AG04450 (cell line): ENCODE measurements at regions not wholly inside any gene's neighbourhood (a gene's known extent, or its start where the extent isn't known, plus 50 kb on each side); places are given as distances from the start of the nearest gene placed in this dataset.

Experiments
- CTCF ChIA-PET: fragments of 300-600, 350-600 bp; formaldehyde crosslinking; extraction: SDS; loops from one replicate; lab custom pipeline; 2022; ENCODE audit warnings: antibody characterized with exemption, inconsistent platforms; lab: Charles Lee
- POLR2A ChIA-PET: fragments of 350-600 bp; formaldehyde crosslinking; extraction: SDS; loops from one replicate; lab custom pipeline; 2021; ENCODE audit warnings: antibody characterized with exemption, inconsistent platforms; lab: Yijun Ruan, JAX
- DNase-seq: peaks from one replicate; pipeline ENCODE4 v3.0.0-alpha.2; 2011; ENCODE audit warnings: low read depth, low spot score
- H3K27ac ChIP-seq: one replicate; pipeline ENCODE4 v1.5.1; 2012; ENCODE audit warnings: low read depth, low read length, control low read depth
- H3K27me3 ChIP-seq: one replicate; pipeline ENCODE4 v1.6.0; 2012; ENCODE audit warnings: low read length; ENCODE audit not compliant: control insufficient read depth, insufficient read depth
- H3K4me3 ChIP-seq: 2 replicates; pipeline ENCODE4 v1.5.1; 2011; ENCODE audit warnings: mild to moderate bottlenecking, low read depth, low read length, control low read depth
- H3K9me3 ChIP-seq: 2 replicates; pipeline ENCODE4 v1.5.1; 2012; ENCODE audit warnings: low read length; ENCODE audit not compliant: control insufficient read depth, insufficient read depth
- TF ChIP-seq, protein P1 (sequence below): IDR thresholded peaks from 2 replicates; pipeline ENCODE4 v1.5.1; 2011; ENCODE audit warnings: low read depth, low read length, control low read depth, inconsistent platforms

DNA sequence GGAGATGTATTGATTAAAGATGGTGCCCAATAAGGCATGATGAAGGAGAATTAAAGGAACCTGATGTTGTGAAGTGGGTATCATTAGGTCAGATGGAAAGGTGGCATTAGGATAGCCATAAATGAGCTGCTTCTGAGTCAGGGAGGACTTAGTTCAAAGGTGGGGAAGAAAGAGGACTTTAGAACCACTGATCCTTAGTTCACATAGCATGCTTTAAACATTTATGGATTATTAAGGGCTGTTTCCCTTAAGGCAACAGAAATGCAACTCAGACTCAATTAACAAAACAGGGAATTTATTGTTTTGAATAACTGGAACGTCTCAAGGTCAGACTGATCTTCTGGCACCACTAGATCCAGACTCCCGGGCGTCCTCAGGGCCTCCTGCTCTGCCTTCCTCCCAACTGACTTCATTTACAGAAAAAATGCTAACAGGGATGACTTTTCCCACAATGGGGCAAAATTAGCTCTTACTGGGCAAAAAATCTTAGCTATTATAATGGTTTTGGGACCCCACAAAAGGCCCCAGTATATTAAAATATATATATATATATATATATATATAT, 1526.0 kb downstream of the TBC1D22A start:
- ChIA-PET POLR2A (no interaction called here), CTCF (no interaction called here)
- DNase-seq = no peak
- Histone ChIP-seq H3K27me3 (no peaks in the 10 kb centered on the region), H3K9me3 (peaks cover 29% of the 10 kb centered on the region; the same call in 1 of the 2 replicates), H3K4me3 (no peak overlapping the region), H3K27ac (no peak overlapping the region)
- TF ChIP-seq, protein P1, sequence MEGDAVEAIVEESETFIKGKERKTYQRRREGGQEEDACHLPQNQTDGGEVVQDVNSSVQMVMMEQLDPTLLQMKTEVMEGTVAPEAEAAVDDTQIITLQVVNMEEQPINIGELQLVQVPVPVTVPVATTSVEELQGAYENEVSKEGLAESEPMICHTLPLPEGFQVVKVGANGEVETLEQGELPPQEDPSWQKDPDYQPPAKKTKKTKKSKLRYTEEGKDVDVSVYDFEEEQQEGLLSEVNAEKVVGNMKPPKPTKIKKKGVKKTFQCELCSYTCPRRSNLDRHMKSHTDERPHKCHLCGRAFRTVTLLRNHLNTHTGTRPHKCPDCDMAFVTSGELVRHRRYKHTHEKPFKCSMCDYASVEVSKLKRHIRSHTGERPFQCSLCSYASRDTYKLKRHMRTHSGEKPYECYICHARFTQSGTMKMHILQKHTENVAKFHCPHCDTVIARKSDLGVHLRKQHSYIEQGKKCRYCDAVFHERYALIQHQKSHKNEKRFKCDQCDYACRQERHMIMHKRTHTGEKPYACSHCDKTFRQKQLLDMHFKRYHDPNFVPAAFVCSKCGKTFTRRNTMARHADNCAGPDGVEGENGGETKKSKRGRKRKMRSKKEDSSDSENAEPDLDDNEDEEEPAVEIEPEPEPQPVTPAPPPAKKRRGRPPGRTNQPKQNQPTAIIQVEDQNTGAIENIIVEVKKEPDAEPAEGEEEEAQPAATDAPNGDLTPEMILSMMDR = no peak

DNA sequence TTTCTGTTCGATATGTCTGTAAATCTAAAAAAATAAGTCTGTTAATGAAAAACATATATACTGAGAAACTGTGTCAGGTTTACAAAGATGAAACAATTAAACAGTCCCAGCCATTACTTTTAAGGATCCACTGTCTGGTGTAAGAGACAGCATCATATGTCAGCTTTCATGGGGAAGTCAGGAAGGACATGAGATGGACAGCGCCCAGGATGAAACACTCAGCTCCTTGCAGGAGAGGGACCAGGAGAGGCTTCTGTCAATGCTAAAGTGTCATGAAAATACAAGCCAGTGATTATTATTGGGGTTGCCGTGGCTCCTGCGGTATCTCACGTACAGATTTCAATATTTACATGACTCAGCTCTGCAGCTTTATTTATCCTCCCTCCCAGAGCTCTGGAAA, 1524.6 kb downstream of the TBC1D22A start:
- H3K27me3 ChIP-seq = no peaks in the 10 kb centered on the region
- ChIA-PET POLR2A (no interaction called here), CTCF (no interaction called here)
- H3K9me3 ChIP-seq = peaks cover 25% of the 10 kb centered on the region; the same call in 1 of the 2 replicates
- no peak overlapping the region for H3K4me3 ChIP-seq
- H3K27ac ChIP-seq = no peak overlapping the region
- TF ChIP-seq, protein P1 = no peak
- no peak for DNase-seq

GRCh38 chr22:48284671-48285070, 1522.2 kb downstream of the TBC1D22A start:
- TF ChIP-seq, protein P1 = no peak
- POLR2A ChIA-PET = no interaction called here
- H3K27me3 ChIP-seq = no peaks in the 10 kb centered on the region
- CTCF ChIA-PET = no interaction called here
- H3K4me3 ChIP-seq = no peak overlapping the region
- no peak for DNase-seq
- no peak overlapping the region for H3K27ac ChIP-seq
- H3K9me3 ChIP-seq = peaks cover 32% of the 10 kb centered on the region; the same call in 1 of the 2 replicates

DNA sequence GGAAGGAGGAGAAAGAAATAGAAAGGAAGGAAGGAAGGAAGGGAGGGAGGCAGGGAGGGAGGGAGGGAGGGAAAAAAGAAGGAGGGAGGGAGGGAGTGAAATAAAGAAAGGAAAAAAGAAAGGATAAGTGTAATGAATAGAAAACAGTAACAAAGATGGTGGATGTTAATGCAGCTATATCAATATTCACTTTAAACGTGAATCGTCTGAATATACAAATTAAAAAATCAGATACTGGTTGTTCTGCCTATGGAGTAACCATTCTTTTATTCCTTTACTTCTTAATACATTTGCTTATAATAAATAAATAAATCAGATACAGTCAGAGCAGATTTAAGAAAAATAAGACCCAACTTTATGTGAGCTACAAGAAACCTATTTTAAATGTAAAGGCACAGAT, 1520.4 kb downstream of the TBC1D22A start:
- H3K4me3 ChIP-seq = no peak overlapping the region
- POLR2A ChIA-PET = no interaction called here
- H3K9me3 ChIP-seq = peaks cover 42% of the 10 kb centered on the region
- no peak for DNase-seq
- H3K27me3 ChIP-seq = no peaks in the 10 kb centered on the region
- H3K27ac ChIP-seq = no peak overlapping the region
- TF ChIP-seq, protein P1 = no peak
- CTCF ChIA-PET = no interaction called here

GRCh38 chr22:48279461-48279756, 1517.0 kb downstream of the TBC1D22A start:
- Histone ChIP-seq H3K4me3 (no peak overlapping the region), H3K9me3 (peaks cover 63% of the 10 kb centered on the region), H3K27me3 (no peaks in the 10 kb centered on the region), H3K27ac (no peak overlapping the region)
- POLR2A ChIA-PET = no interaction called here
- DNase-seq = no peak
- TF ChIP-seq, protein P1 = no peak
- CTCF ChIA-PET = no interaction called here
